HL-60 (cell line): ENCODE measurements at regions not wholly inside any gene's neighbourhood (a gene's known extent, or its start where the extent isn't known, plus 50 kb on each side); places are given as distances from the start of the nearest gene placed in this dataset.

Experiments used
- DNase-seq, 2 experiments: peaks; one replicate each; pipeline ENCODE4 v3.0.0-alpha.2; 2010 to 2020; ENCODE audit warnings: low read depth in 1 of 2, low spot score in 1 of 2
- H3K27ac ChIP-seq: fragments of 250-450 bp; sonication (Bioruptor Pico); replicated peaks from 2 replicates; pipeline ENCODE4 v1.5.1; 2020; ENCODE audit warnings: mild to moderate bottlenecking, moderate library complexity
- H3K27me3 ChIP-seq: fragments of 250-450 bp; sonication (Bioruptor Pico); 2 replicates; pipeline ENCODE4 v1.5.1; 2021; ENCODE audit warnings: mild to moderate bottlenecking, moderate library complexity; ENCODE audit not compliant: insufficient read depth, poor library complexity, severe bottlenecking
- H3K4me3 ChIP-seq: replicated peaks from 2 replicates; pipeline ENCODE4 v1.5.1; 2011; ENCODE audit warnings: mild to moderate bottlenecking, control low read depth, low read length; ENCODE audit not compliant: insufficient read depth
- CTCF ChIP-seq: IDR thresholded peaks from one replicate; pipeline ENCODE4 v1.5.1; 2011; ENCODE audit warnings: low read length, control low read depth, inconsistent platforms; ENCODE audit not compliant: insufficient read depth
- GABPA ChIP-seq: IDR thresholded peaks from 2 replicates; pipeline ENCODE4 v1.6.1; 2012; ENCODE audit warnings: low read depth
- POLR2AphosphoS5 ChIP-seq: IDR thresholded peaks from 2 replicates; pipeline ENCODE4 v1.6.1; 2012; ENCODE audit warnings: low read depth
- REST ChIP-seq: IDR thresholded peaks from 2 replicates; pipeline ENCODE4 v1.6.1; 2012; ENCODE audit warnings: low read depth; ENCODE audit not compliant: insufficient replicate concordance
- SPI1 ChIP-seq: IDR thresholded peaks from 2 replicates; pipeline ENCODE4 v1.6.1; 2012; ENCODE audit warnings: low read depth, mild to moderate bottlenecking, borderline replicate concordance

- H3K27ac ChIP-seq, result no peak overlapping the region
- TF ChIP-seq GABPA, result no peak
- TF ChIP-seq POLR2AphosphoS5, result no peak
- no peak for TF ChIP-seq REST
- no peak for TF ChIP-seq SPI1
- no peak for TF ChIP-seq CTCF
- no peak overlapping the region for H3K4me3 ChIP-seq
- no peak for DNase-seq
- H3K27me3 ChIP-seq, result no peaks in the 10 kb centered on the region
These were observed 68.7 kb upstream of the FOXC1 start for GRCh38 chr6:1540864-1541521.

- H3K27ac ChIP-seq, result no peak overlapping the region
- no peaks in the 10 kb centered on the region for H3K27me3 ChIP-seq
- TF ChIP-seq POLR2AphosphoS5 (no peak), CTCF (no peak), GABPA (no peak), REST (no peak), SPI1 (no peak)
- no peak overlapping the region for H3K4me3 ChIP-seq
- no peak for DNase-seq
These were observed 67.4 kb upstream of the FOXC1 start for GRCh38 chr6:1542335-1542734.

GRCh38 chr6:1542764-1543163 lies 67.0 kb upstream of the FOXC1 start:
- no peak overlapping the region for H3K4me3 ChIP-seq
- no peaks in the 10 kb centered on the region for H3K27me3 ChIP-seq
- no peak for DNase-seq
- H3K27ac ChIP-seq, result no peak overlapping the region
- TF ChIP-seq POLR2AphosphoS5 (no peak), SPI1 (no peak), CTCF (no peak), REST (no peak), GABPA (no peak)
